BLaER1 (cell line): ENCODE measurements at regions not wholly inside any gene's neighbourhood (a gene's known extent, or its start where the extent isn't known, plus 50 kb on each side); places are given as distances from the start of the nearest gene placed in this dataset.

Source experiments
- H3K27ac ChIP-seq: shearing (Covaris generic); formaldehyde crosslinking; 2 replicates; pipeline ENCODE4 v1.8.1; 2022
- H3K27me3 ChIP-seq: shearing (Covaris generic); formaldehyde crosslinking; 2 replicates; pipeline ENCODE4 v1.8.1; 2022
- H3K36me3 ChIP-seq: shearing (Covaris generic); formaldehyde crosslinking; 2 replicates; pipeline ENCODE4 v1.8.1; 2022
- H3K4me1 ChIP-seq: shearing (Covaris generic); formaldehyde crosslinking; 2 replicates; pipeline ENCODE4 v1.8.1; 2022
- H3K4me2 ChIP-seq: shearing (Covaris generic); formaldehyde crosslinking; 2 replicates; pipeline ENCODE4 v1.8.1; 2022
- H3K4me3 ChIP-seq: shearing (Covaris generic); formaldehyde crosslinking; 2 replicates; pipeline ENCODE4 v1.8.1; 2022
- H3K9ac ChIP-seq: shearing (Covaris generic); formaldehyde crosslinking; 2 replicates; pipeline ENCODE4 v1.8.1; 2022
- H3K9me3 ChIP-seq: shearing (Covaris generic); formaldehyde crosslinking; 2 replicates; pipeline ENCODE4 v1.8.1; 2022
- H4K20me1 ChIP-seq: shearing (Covaris generic); formaldehyde crosslinking; 2 replicates; pipeline ENCODE4 v1.8.1; 2022
- Cebpa-rat ChIP-seq: shearing (Covaris generic); IDR thresholded peaks from 2 replicates; pipeline ENCODE4 v1.8.1; 2022

- Histone ChIP-seq H3K4me1 (no peaks in the 10 kb centered on the region), H3K9ac (no peak overlapping the region), H3K27me3 (no peaks in the 10 kb centered on the region), H4K20me1 (no peaks in the 10 kb centered on the region), H3K4me3 (no peak overlapping the region), H3K9me3 (no peaks in the 10 kb centered on the region), H3K36me3 (no peaks in the 10 kb centered on the region), H3K4me2 (no peak overlapping the region), H3K27ac (no peak overlapping the region)
- TF ChIP-seq Cebpa-rat, result no peak
Observed at GRCh38 chr13:34620074-34620850, 321.8 kb upstream of the NBEA start.

GRCh38 chr13:34620862-34621261 lies 321.2 kb upstream of the NBEA start:
- Histone ChIP-seq H3K4me3 (no peak overlapping the region), H3K9me3 (no peaks in the 10 kb centered on the region), H3K4me2 (no peak overlapping the region), H4K20me1 (no peaks in the 10 kb centered on the region), H3K4me1 (no peaks in the 10 kb centered on the region), H3K9ac (no peak overlapping the region), H3K27ac (no peak overlapping the region), H3K27me3 (no peaks in the 10 kb centered on the region), H3K36me3 (no peaks in the 10 kb centered on the region)
- TF ChIP-seq Cebpa-rat, result no peak

GRCh38 chr13:34623331-34623730 lies 318.7 kb upstream of the NBEA start:
- Histone ChIP-seq H3K9me3 (no peaks in the 10 kb centered on the region), H3K27ac (no peak overlapping the region), H3K36me3 (no peaks in the 10 kb centered on the region), H3K4me1 (no peaks in the 10 kb centered on the region), H3K27me3 (no peaks in the 10 kb centered on the region), H3K4me2 (no peak overlapping the region), H3K9ac (no peak overlapping the region), H4K20me1 (no peaks in the 10 kb centered on the region), H3K4me3 (no peak overlapping the region)
- no peak for TF ChIP-seq Cebpa-rat

DNA sequence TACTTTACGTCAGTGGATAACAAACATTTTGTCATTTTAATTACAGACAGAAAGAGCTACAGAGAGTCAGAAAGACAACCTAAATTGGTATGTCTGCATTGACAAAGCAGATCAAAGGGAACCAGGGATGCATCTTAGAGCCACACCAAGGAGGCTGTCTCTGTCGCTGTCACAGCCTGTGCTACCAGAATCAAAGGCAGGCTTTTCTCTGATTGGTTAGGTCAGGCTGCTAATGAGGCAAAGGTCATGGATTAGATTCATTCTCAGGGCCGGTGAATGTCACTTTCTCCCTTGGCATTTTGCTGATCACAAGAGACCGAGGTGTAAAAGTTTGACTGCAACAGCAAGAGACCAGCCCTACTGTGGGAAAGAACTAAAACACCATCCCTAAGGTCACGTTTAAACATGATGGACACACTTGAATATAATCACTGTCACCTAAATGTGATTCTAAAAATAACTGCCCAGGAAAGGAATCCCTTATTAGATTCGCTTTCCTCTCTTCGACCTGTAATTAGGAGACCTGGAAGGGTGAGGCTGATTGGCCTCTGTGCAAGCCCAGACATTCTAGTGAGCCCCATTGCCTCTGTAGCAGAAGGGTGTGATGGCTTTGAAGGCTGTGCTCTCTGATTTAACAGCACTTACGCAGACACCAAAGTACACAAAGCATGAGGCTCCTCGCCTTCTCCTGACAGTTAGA lies 314.4 kb upstream of the NBEA start:
- Histone ChIP-seq H3K27ac (no peak overlapping the region), H3K4me2 (no peak overlapping the region), H3K4me1 (no peaks in the 10 kb centered on the region), H3K9ac (no peak overlapping the region), H3K9me3 (no peaks in the 10 kb centered on the region), H3K36me3 (no peaks in the 10 kb centered on the region), H4K20me1 (no peaks in the 10 kb centered on the region), H3K27me3 (no peaks in the 10 kb centered on the region), H3K4me3 (no peak overlapping the region)
- no peak for TF ChIP-seq Cebpa-rat

- no peaks in the 10 kb centered on the region for H3K4me1 ChIP-seq
- no peak overlapping the region for H3K9ac ChIP-seq
- no peaks in the 10 kb centered on the region for H3K9me3 ChIP-seq
Observed at GRCh38 chr13:34628209-34628682, 313.8 kb upstream of the NBEA start.

GRCh38 chr13:34634448-34634847 lies 307.6 kb upstream of the NBEA start:
- H3K9ac ChIP-seq, result no peak overlapping the region
- no peaks in the 10 kb centered on the region for H3K9me3 ChIP-seq
- no peak overlapping the region for H3K4me3 ChIP-seq
- H3K27me3 ChIP-seq, result no peaks in the 10 kb centered on the region
- no peak for TF ChIP-seq Cebpa-rat
- no peaks in the 10 kb centered on the region for H3K36me3 ChIP-seq
- H4K20me1 ChIP-seq, result no peaks in the 10 kb centered on the region
- no peak overlapping the region for H3K27ac ChIP-seq
- H3K4me2 ChIP-seq, result no peak overlapping the region
- H3K4me1 ChIP-seq, result no peaks in the 10 kb centered on the region

More at GRCh38 chr13:34628209-34628682, 313.8 kb upstream of the NBEA start:
- no peak overlapping the region for H3K4me2 ChIP-seq
- H3K27me3 ChIP-seq, result no peaks in the 10 kb centered on the region
- no peaks in the 10 kb centered on the region for H3K36me3 ChIP-seq
- H4K20me1 ChIP-seq, result no peaks in the 10 kb centered on the region
- no peak overlapping the region for H3K4me3 ChIP-seq
- no peak overlapping the region for H3K27ac ChIP-seq
- TF ChIP-seq Cebpa-rat, result no peak

DNA sequence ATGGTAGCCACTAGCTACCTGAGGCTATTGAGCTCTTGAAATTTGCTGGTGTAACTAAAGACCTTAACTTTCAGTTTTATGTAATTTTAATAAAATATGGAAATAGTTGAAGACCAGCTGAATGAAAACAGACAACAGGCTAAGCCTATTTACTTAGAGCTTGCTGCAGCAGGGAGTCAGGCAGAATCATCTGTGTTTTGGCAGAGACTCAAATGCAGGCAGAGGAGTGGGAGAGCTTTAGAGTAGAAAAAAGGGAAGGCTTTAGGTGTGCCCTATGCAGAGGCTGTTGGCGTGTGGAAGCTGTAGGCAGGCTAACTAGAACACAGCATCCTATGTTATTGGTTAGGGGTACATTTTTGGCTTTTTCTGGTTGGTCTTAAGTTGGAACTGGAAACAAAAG lies 304.9 kb upstream of the NBEA start:
- no peaks in the 10 kb centered on the region for H3K36me3 ChIP-seq
- TF ChIP-seq Cebpa-rat, result no peak

DNA sequence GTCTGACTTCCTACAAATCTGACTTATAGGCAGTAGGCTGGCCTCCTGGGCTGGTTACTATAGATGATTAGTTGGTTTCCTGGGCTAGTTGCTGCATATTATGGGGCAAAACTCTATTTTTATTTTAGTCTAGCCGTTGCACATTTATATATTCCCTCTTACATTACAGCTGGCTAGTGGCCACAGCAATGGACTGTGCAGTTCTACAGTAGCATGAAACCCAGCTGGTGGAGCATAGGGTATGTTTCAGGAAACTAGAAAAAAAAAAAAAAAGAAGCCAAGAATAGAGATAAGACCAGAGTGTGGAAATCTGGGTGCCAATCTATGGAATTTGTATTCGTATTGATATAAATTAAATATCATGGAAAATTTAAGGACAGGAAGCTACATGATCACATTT lies 304.4 kb upstream of the NBEA start:
- H3K9me3 ChIP-seq, result no peaks in the 10 kb centered on the region
- no peaks in the 10 kb centered on the region for H3K36me3 ChIP-seq
- no peaks in the 10 kb centered on the region for H4K20me1 ChIP-seq
- TF ChIP-seq Cebpa-rat, result no peak
- H3K4me1 ChIP-seq, result no peaks in the 10 kb centered on the region
- H3K27me3 ChIP-seq, result no peaks in the 10 kb centered on the region
- H3K4me2 ChIP-seq, result no peak overlapping the region
- H3K27ac ChIP-seq, result no peak overlapping the region
- H3K9ac ChIP-seq, result no peak overlapping the region
- H3K4me3 ChIP-seq, result no peak overlapping the region

More for the DNA sequence above, 304.9 kb upstream of the NBEA start:
- Histone ChIP-seq H4K20me1 (no peaks in the 10 kb centered on the region), H3K4me1 (no peaks in the 10 kb centered on the region), H3K9me3 (no peaks in the 10 kb centered on the region), H3K9ac (no peak overlapping the region), H3K27me3 (no peaks in the 10 kb centered on the region), H3K4me2 (no peak overlapping the region), H3K27ac (no peak overlapping the region), H3K4me3 (no peak overlapping the region)

DNA sequence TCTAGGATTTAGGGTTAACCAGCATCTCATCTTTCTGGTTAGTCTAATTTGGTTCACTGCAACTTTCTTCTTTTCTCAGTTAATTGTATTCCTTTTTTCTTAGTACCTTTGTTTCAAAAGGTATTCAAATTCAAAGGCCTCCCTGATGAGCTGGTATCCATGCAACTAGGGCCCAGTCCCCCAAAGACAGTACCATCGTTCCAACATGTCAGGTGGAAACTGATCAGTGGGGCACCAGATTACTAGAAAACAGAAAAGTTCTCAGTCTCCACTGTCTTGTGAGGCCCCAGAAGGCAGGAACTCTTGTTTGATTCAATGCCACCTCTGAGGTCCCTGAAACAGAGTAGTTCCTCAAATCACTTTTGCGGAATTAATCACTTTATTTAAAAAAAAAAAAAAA lies 303.2 kb upstream of the NBEA start:
- Histone ChIP-seq H3K4me1 (no peaks in the 10 kb centered on the region), H3K4me3 (no peak overlapping the region)
- no peak for TF ChIP-seq Cebpa-rat

More for the DNA sequence above, 303.2 kb upstream of the NBEA start:
- Histone ChIP-seq H3K9ac (no peak overlapping the region), H3K36me3 (no peaks in the 10 kb centered on the region), H3K9me3 (no peaks in the 10 kb centered on the region), H3K4me2 (no peak overlapping the region), H4K20me1 (no peaks in the 10 kb centered on the region), H3K27me3 (no peaks in the 10 kb centered on the region), H3K27ac (no peak overlapping the region)
